IPS-20b (cell line): ENCODE measurements at regions not wholly inside any gene's neighbourhood (a gene's known extent, or its start where the extent isn't known, plus 50 kb on each side); places are given as distances from the start of the nearest gene placed in this dataset.

Source experiments
- H3K27ac ChIP-seq: one replicate; pipeline ENCODE4 v1.5.1; 2013; ENCODE audit warnings: low read length
- H3K27me3 ChIP-seq: 2 replicates; pipeline ENCODE4 v1.6.1; 2013; ENCODE audit warnings: mild to moderate bottlenecking, low read length, inconsistent platforms; ENCODE audit not compliant: insufficient read depth
- H3K36me3 ChIP-seq: 2 replicates; pipeline ENCODE4 v1.6.1; 2013; ENCODE audit warnings: low read depth, mild to moderate bottlenecking, inconsistent platforms, low read length, moderate library complexity; ENCODE audit not compliant: insufficient read depth
- H3K4me1 ChIP-seq: 2 replicates; pipeline ENCODE4 v1.6.1; 2013; ENCODE audit warnings: mild to moderate bottlenecking, control low read depth, inconsistent platforms, low read length, moderate library complexity; ENCODE audit not compliant: insufficient read depth
- H3K4me3 ChIP-seq: 2 replicates; pipeline ENCODE4 v1.5.1; 2013; ENCODE audit warnings: mild to moderate bottlenecking, low read length, inconsistent platforms
- H3K9ac ChIP-seq: 2 replicates; pipeline ENCODE4 v1.6.1; 2013; ENCODE audit warnings: low read depth, mild to moderate bottlenecking, inconsistent platforms, low read length, moderate library complexity
- H3K9me3 ChIP-seq: 2 replicates; pipeline ENCODE4 v1.6.1; 2013; ENCODE audit warnings: mild to moderate bottlenecking, low read depth, low read length, inconsistent platforms; ENCODE audit not compliant: insufficient read depth

GRCh38 chr1:14514739-14515138 lies 83.7 kb upstream of the KAZN start:
- H3K36me3 ChIP-seq = no peaks in the 10 kb centered on the region
- H3K4me1 ChIP-seq = peaks cover 23% of the 10 kb centered on the region; the same call in 1 of the 2 replicates
- H3K9me3 ChIP-seq = no peaks in the 10 kb centered on the region
- H3K4me3 ChIP-seq = no peak overlapping the region
- H3K27ac ChIP-seq = no peak overlapping the region
- H3K27me3 ChIP-seq = no peaks in the 10 kb centered on the region
- no peak overlapping the region for H3K9ac ChIP-seq

- H3K4me1 ChIP-seq = peaks cover 13% of the 10 kb centered on the region; the same call in 1 of the 2 replicates
- H3K27ac ChIP-seq = no peak overlapping the region
- H3K9me3 ChIP-seq = no peaks in the 10 kb centered on the region
- H3K27me3 ChIP-seq = no peaks in the 10 kb centered on the region
- no peaks in the 10 kb centered on the region for H3K36me3 ChIP-seq
- H3K4me3 ChIP-seq = no peak overlapping the region
- H3K9ac ChIP-seq = no peak overlapping the region
Observed at GRCh38 chr1:14516974-14517840, 81.3 kb upstream of the KAZN start.

- H3K4me1 ChIP-seq = peaks cover 7% of the 10 kb centered on the region; the same call in 1 of the 2 replicates
- no peaks in the 10 kb centered on the region for H3K27me3 ChIP-seq
- no peak overlapping the region for H3K27ac ChIP-seq
- no peaks in the 10 kb centered on the region for H3K36me3 ChIP-seq
- no peak overlapping the region for H3K9ac ChIP-seq
- H3K9me3 ChIP-seq = no peaks in the 10 kb centered on the region
- no peak overlapping the region for H3K4me3 ChIP-seq
Observed at GRCh38 chr1:14517841-14518180, 80.7 kb upstream of the KAZN start.

GRCh38 chr1:14519976-14520375 lies 78.5 kb upstream of the KAZN start:
- Histone ChIP-seq H3K9ac (no peak overlapping the region), H3K4me1 (no peaks in the 10 kb centered on the region), H3K36me3 (no peaks in the 10 kb centered on the region), H3K27ac (no peak overlapping the region), H3K27me3 (no peaks in the 10 kb centered on the region), H3K9me3 (no peaks in the 10 kb centered on the region), H3K4me3 (no peak overlapping the region)

- no peak overlapping the region for H3K4me3 ChIP-seq
- H3K9me3 ChIP-seq = no peaks in the 10 kb centered on the region
- H3K36me3 ChIP-seq = no peaks in the 10 kb centered on the region
- no peaks in the 10 kb centered on the region for H3K4me1 ChIP-seq
- no peak overlapping the region for H3K27ac ChIP-seq
- no peak overlapping the region for H3K9ac ChIP-seq
- H3K27me3 ChIP-seq = no peaks in the 10 kb centered on the region
Observed at GRCh38 chr1:14520514-14521163, 77.8 kb upstream of the KAZN start.

GRCh38 chr1:14521622-14522021 lies 76.9 kb upstream of the KAZN start:
- Histone ChIP-seq H3K27ac (no peak overlapping the region), H3K9ac (no peak overlapping the region), H3K4me3 (no peak overlapping the region), H3K36me3 (no peaks in the 10 kb centered on the region), H3K4me1 (no peaks in the 10 kb centered on the region), H3K9me3 (no peaks in the 10 kb centered on the region), H3K27me3 (no peaks in the 10 kb centered on the region)

- H3K4me1 ChIP-seq = no peaks in the 10 kb centered on the region
- H3K27ac ChIP-seq = no peak overlapping the region
- no peaks in the 10 kb centered on the region for H3K9me3 ChIP-seq
- no peak overlapping the region for H3K9ac ChIP-seq
- no peaks in the 10 kb centered on the region for H3K27me3 ChIP-seq
- no peak overlapping the region for H3K4me3 ChIP-seq
- H3K36me3 ChIP-seq = no peaks in the 10 kb centered on the region
Observed at GRCh38 chr1:14522077-14522925, 76.2 kb upstream of the KAZN start.

GRCh38 chr1:14522926-14523241 lies 75.6 kb upstream of the KAZN start:
- Histone ChIP-seq H3K27ac (no peak overlapping the region), H3K36me3 (no peaks in the 10 kb centered on the region), H3K27me3 (no peaks in the 10 kb centered on the region), H3K4me1 (no peaks in the 10 kb centered on the region), H3K4me3 (no peak overlapping the region), H3K9me3 (no peaks in the 10 kb centered on the region), H3K9ac (no peak overlapping the region)

GRCh38 chr1:14524826-14525636 lies 73.5 kb upstream of the KAZN start:
- Histone ChIP-seq H3K4me1 (no peaks in the 10 kb centered on the region), H3K4me3 (no peak overlapping the region), H3K9me3 (no peaks in the 10 kb centered on the region), H3K36me3 (no peaks in the 10 kb centered on the region), H3K27ac (no peak overlapping the region), H3K27me3 (no peaks in the 10 kb centered on the region), H3K9ac (no peak overlapping the region)

- H3K4me1 ChIP-seq = no peaks in the 10 kb centered on the region
- no peak overlapping the region for H3K9ac ChIP-seq
- no peaks in the 10 kb centered on the region for H3K27me3 ChIP-seq
- no peak overlapping the region for H3K27ac ChIP-seq
- H3K9me3 ChIP-seq = no peaks in the 10 kb centered on the region
- H3K4me3 ChIP-seq = no peak overlapping the region
- H3K36me3 ChIP-seq = no peaks in the 10 kb centered on the region
Observed at GRCh38 chr1:14529475-14529874, 69.0 kb upstream of the KAZN start.

- no peak overlapping the region for H3K27ac ChIP-seq
Observed at GRCh38 chr1:14531519-14531918, 67.0 kb upstream of the KAZN start.

More at GRCh38 chr1:14531519-14531918, 67.0 kb upstream of the KAZN start:
- no peak overlapping the region for H3K9ac ChIP-seq
- H3K27me3 ChIP-seq = no peaks in the 10 kb centered on the region
- H3K36me3 ChIP-seq = no peaks in the 10 kb centered on the region
- no peaks in the 10 kb centered on the region for H3K9me3 ChIP-seq
- no peaks in the 10 kb centered on the region for H3K4me1 ChIP-seq
- no peak overlapping the region for H3K4me3 ChIP-seq
